ENCODE measurements at regions not wholly inside any gene's neighbourhood (a gene's known extent, or its start where the extent isn't known, plus 50 kb on each side); places are given as distances from the start of the nearest gene placed in this dataset.

- no peak for ATAC-seq
- no peaks in the 10 kb centered on the region for H3K9me3 ChIP-seq
- no peak overlapping the region for H3K4me3 ChIP-seq
- 18% methylated on average over 1 of the region's 1 CpG for WGBS (ENCODE audit: insufficient coverage, low coverage, low lambda C conversion rate, missing lambda C conversion rate)
- TF ChIP-seq CTCF (IDR thresholded peaks at IDR 0.05) (no peak), POLR2A (IDR thresholded peaks at IDR 0.05) (no peak)
- H3K4me1 ChIP-seq = no peaks in the 10 kb centered on the region
- H3K27me3 ChIP-seq = no peaks in the 10 kb centered on the region
- intact Hi-C loops (cut with DNase I) = no loop called here
- no peak overlapping the region for H3K27ac ChIP-seq
- DNase-seq = no peak
- no peaks in the 10 kb centered on the region for H3K36me3 ChIP-seq
Measured at GRCh38 chr4:132383571-132384199, 765.4 kb upstream of the PCDH10 start.

GRCh38 chr4:132384709-132385108 lies 764.4 kb upstream of the PCDH10 start:
- no peak for ATAC-seq
- no peak for TF ChIP-seq CTCF (IDR thresholded peaks at IDR 0.05)
- no peak for TF ChIP-seq POLR2A (IDR thresholded peaks at IDR 0.05)
- intact Hi-C loops (cut with DNase I) = no loop called here
- no peaks in the 10 kb centered on the region for H3K36me3 ChIP-seq
- H3K9me3 ChIP-seq = no peaks in the 10 kb centered on the region
- 25% methylated on average over 2 of the region's 2 CpGs for WGBS (ENCODE audit: insufficient coverage, low coverage, low lambda C conversion rate, missing lambda C conversion rate)
- no peak overlapping the region for H3K4me3 ChIP-seq
- no peak for DNase-seq
- no peak overlapping the region for H3K27ac ChIP-seq
- no peaks in the 10 kb centered on the region for H3K4me1 ChIP-seq
- H3K27me3 ChIP-seq = no peaks in the 10 kb centered on the region

- no peak for ATAC-seq
- WGBS (ENCODE audit: insufficient coverage, low coverage, low lambda C conversion rate, missing lambda C conversion rate) = 74% methylated on average over 3 of the region's 3 CpGs
Measured at GRCh38 chr4:132386130-132386529, 763.0 kb upstream of the PCDH10 start.

GRCh38 chr4:132387060-132387459 lies 762.0 kb upstream of the PCDH10 start:
- ATAC-seq = no peak

More at GRCh38 chr4:132386130-132386529, 763.0 kb upstream of the PCDH10 start:
- no peaks in the 10 kb centered on the region for H3K4me1 ChIP-seq
- H3K4me3 ChIP-seq = no peak overlapping the region
- intact Hi-C loops (cut with DNase I) = no loop called here
- no peaks in the 10 kb centered on the region for H3K27me3 ChIP-seq
- TF ChIP-seq POLR2A (IDR thresholded peaks at IDR 0.05) (no peak), CTCF (IDR thresholded peaks at IDR 0.05) (no peak)
- no peaks in the 10 kb centered on the region for H3K36me3 ChIP-seq
- no peak overlapping the region for H3K27ac ChIP-seq
- no peak for DNase-seq
- H3K9me3 ChIP-seq = no peaks in the 10 kb centered on the region

More at GRCh38 chr4:132387060-132387459, 762.0 kb upstream of the PCDH10 start:
- intact Hi-C loops (cut with DNase I) = no loop called here
- H3K27me3 ChIP-seq = no peaks in the 10 kb centered on the region
- H3K4me3 ChIP-seq = no peak overlapping the region
- WGBS (ENCODE audit: insufficient coverage, low coverage, low lambda C conversion rate, missing lambda C conversion rate) = 28% methylated on average over 1 of the region's 1 CpG
- no peak overlapping the region for H3K27ac ChIP-seq
- no peaks in the 10 kb centered on the region for H3K4me1 ChIP-seq
- no peak for DNase-seq
- no peaks in the 10 kb centered on the region for H3K9me3 ChIP-seq
- H3K36me3 ChIP-seq = no peaks in the 10 kb centered on the region
- TF ChIP-seq POLR2A (IDR thresholded peaks at IDR 0.05) = no peak
- no peak for TF ChIP-seq CTCF (IDR thresholded peaks at IDR 0.05)

All from right lobe of liver (tissue), 6 donors.